SK-N-SH treated with all-trans-retinoic acid at 6 μM for 48 hours (cell line): ENCODE measurements at regions not wholly inside any gene's neighbourhood (a gene's known extent, or its start where the extent isn't known, plus 50 kb on each side); places are given as distances from the start of the nearest gene placed in this dataset.

ENCODE experiments used
- ATAC-seq: fragments of 200-7000 bp; cut with Tn5 transposase; 3 replicates; pipeline ENCODE4 v1.9.1; 2020; ENCODE audit warnings: mild to moderate bottlenecking, moderate library complexity
- ARNTL ChIP-seq: fragments of 450-650 bp; formaldehyde crosslinking; IDR thresholded peaks from 2 replicates; pipeline ENCODE4 v1.5.0; 2020; ENCODE audit warnings: low read depth, mild to moderate bottlenecking, moderate library complexity, borderline replicate concordance
- BACH2 ChIP-seq: fragments of 250-450 bp; sonication (Bioruptor Pico); IDR thresholded peaks from 2 replicates; pipeline ENCODE4 v1.9.0; 2021; ENCODE audit warnings: mild to moderate bottlenecking, borderline replicate concordance
- CREB5 ChIP-seq: fragments of 250-450 bp; sonication (Bioruptor Pico); IDR thresholded peaks from 2 replicates; pipeline ENCODE4 v1.5.1; 2020; ENCODE audit warnings: low read depth, mild to moderate bottlenecking, moderate library complexity
- CSDC2 ChIP-seq: fragments of 250-450 bp; sonication (Bioruptor Pico); IDR thresholded peaks from 2 replicates; pipeline ENCODE4 v1.5.0; 2020; ENCODE audit warnings: mild to moderate bottlenecking, moderate library complexity
- CSRNP3 ChIP-seq: fragments of 250-450 bp; sonication (Bioruptor Pico); IDR thresholded peaks from 2 replicates; pipeline ENCODE4 v1.5.1; 2021; ENCODE audit warnings: mild to moderate bottlenecking, moderate library complexity
- GLIS3 ChIP-seq: fragments of 250-450 bp; sonication (Bioruptor Pico); IDR thresholded peaks from 2 replicates; pipeline ENCODE4 v1.5.0; 2020; ENCODE audit warnings: mild to moderate bottlenecking, moderate library complexity
- ISL1 ChIP-seq: fragments of 250-450 bp; sonication (Bioruptor Pico); IDR thresholded peaks from 2 replicates; pipeline ENCODE4 v2.1.2; 2022; ENCODE audit warnings: mild to moderate bottlenecking, moderate library complexity
- OSR1 ChIP-seq: fragments of 250-450 bp; sonication (Bioruptor Pico); IDR thresholded peaks from 2 replicates; pipeline ENCODE4 v1.8.0; 2022; ENCODE audit warnings: moderate library complexity, mild to moderate bottlenecking, inconsistent platforms
- PATZ1 ChIP-seq: fragments of 250-450 bp; sonication (Bioruptor Pico); IDR thresholded peaks from 2 replicates; pipeline ENCODE4 v1.8.0; 2020; ENCODE audit warnings: mild to moderate bottlenecking, moderate library complexity, borderline replicate concordance
- POU6F1 ChIP-seq: fragments of 250-450 bp; sonication (Bioruptor Pico); IDR thresholded peaks from 2 replicates; pipeline ENCODE4 v1.8.0; 2021; ENCODE audit warnings: low read depth, mild to moderate bottlenecking, moderate library complexity, borderline replicate concordance
- PPARA ChIP-seq: fragments of 250-450 bp; sonication (Bioruptor Pico); IDR thresholded peaks from 2 replicates; pipeline ENCODE4 v1.5.0; 2020; ENCODE audit warnings: mild to moderate bottlenecking, borderline replicate concordance
- SNAI2 ChIP-seq: fragments of 250-450 bp; sonication (Bioruptor Pico); IDR thresholded peaks from 2 replicates; pipeline ENCODE4 v1.5.0; 2020; ENCODE audit warnings: mild to moderate bottlenecking, moderate library complexity
- TCF4 ChIP-seq: fragments of 250-450 bp; sonication (Bioruptor Pico); IDR thresholded peaks from 2 replicates; pipeline ENCODE4 v1.8.0; 2021; ENCODE audit warnings: mild to moderate bottlenecking, moderate library complexity, borderline replicate concordance
- TOX ChIP-seq: fragments of 250-450 bp; sonication (Bioruptor Pico); IDR thresholded peaks from 2 replicates; pipeline ENCODE4 v1.8.0; 2021; ENCODE audit warnings: mild to moderate bottlenecking, moderate library complexity, borderline replicate concordance
- TSHZ2 ChIP-seq: fragments of 250-450 bp; sonication (Bioruptor Pico); IDR thresholded peaks from 2 replicates; pipeline ENCODE4 v1.5.0; 2020; ENCODE audit warnings: mild to moderate bottlenecking, moderate library complexity
- ZC3H10 ChIP-seq: fragments of 250-450 bp; sonication (Bioruptor Pico); IDR thresholded peaks from 2 replicates; pipeline ENCODE4 v1.5.1; 2021; ENCODE audit warnings: mild to moderate bottlenecking, moderate library complexity
- ZFP3 ChIP-seq: fragments of 250-450 bp; sonication (Bioruptor Pico); IDR thresholded peaks from 2 replicates; pipeline ENCODE4 v1.5.0; 2020; ENCODE audit warnings: mild to moderate bottlenecking, moderate library complexity
- ZFP30 ChIP-seq: fragments of 450-650 bp; formaldehyde crosslinking; IDR thresholded peaks from 2 replicates; pipeline ENCODE4 v1.5.0; 2022; ENCODE audit warnings: mild to moderate bottlenecking, moderate library complexity
- ZNF565 ChIP-seq: fragments of 450-650 bp; formaldehyde crosslinking; conservative IDR thresholded peaks from 2 replicates; pipeline ENCODE4 v1.5.0; 2020; ENCODE audit warnings: low read depth, mild to moderate bottlenecking, moderate library complexity
- ZNF70 ChIP-seq: fragments of 450-650 bp; formaldehyde crosslinking; IDR thresholded peaks from 2 replicates; pipeline ENCODE4 v1.5.0; 2020; ENCODE audit warnings: mild to moderate bottlenecking, moderate library complexity

GRCh38 chr11:38562562-38562961, 1964.5 kb upstream of the RAG2 start (continued):
- TF ChIP-seq PPARA = no peak
- no peak for TF ChIP-seq PATZ1
- no peak for TF ChIP-seq ZFP3
- no peak for TF ChIP-seq OSR1
- TF ChIP-seq ISL1 (CRISPR knock-in tag) = no peak
- no peak for TF ChIP-seq ZFP30 (CRISPR knock-in tag)
- TF ChIP-seq ARNTL (CRISPR knock-in tag) = no peak
- TF ChIP-seq SNAI2 (CRISPR knock-in tag) = no peak

- no peak for ATAC-seq
- no peak for TF ChIP-seq PPARA
- no peak for TF ChIP-seq POU6F1 (CRISPR knock-in tag)
- no peak for TF ChIP-seq PATZ1
- no peak for TF ChIP-seq ISL1 (CRISPR knock-in tag)
- TF ChIP-seq CSRNP3 (CRISPR knock-in tag) = no peak
- no peak for TF ChIP-seq ZFP30 (CRISPR knock-in tag)
Observed at GRCh38 chr11:38553148-38553547, 1955.1 kb upstream of the RAG2 start.

- no peak for TF ChIP-seq OSR1
- no peak for TF ChIP-seq ARNTL (CRISPR knock-in tag)
- no peak for TF ChIP-seq ZNF565
- TF ChIP-seq ISL1 (CRISPR knock-in tag) = no peak
- no peak for TF ChIP-seq ZC3H10 (CRISPR knock-in tag)
- TF ChIP-seq CSDC2 (CRISPR knock-in tag) = no peak
- TF ChIP-seq ZNF70 = no peak
- no peak for ATAC-seq
Observed at GRCh38 chr11:38547462-38547861, 1949.4 kb upstream of the RAG2 start.

GRCh38 chr11:38543986-38544385, 1946.0 kb upstream of the RAG2 start:
- ATAC-seq = no peak
- TF ChIP-seq ZFP30 (CRISPR knock-in tag) (no peak), BACH2 (CRISPR knock-in tag) (no peak), CREB5 (CRISPR knock-in tag) (no peak), ARNTL (CRISPR knock-in tag) (no peak), TOX (CRISPR knock-in tag) (no peak), GLIS3 (CRISPR knock-in tag) (no peak), TCF4 (CRISPR knock-in tag) (no peak), ZNF565 (no peak), TSHZ2 (CRISPR knock-in tag) (no peak), ZFP3 (no peak), ISL1 (CRISPR knock-in tag) (no peak), PATZ1 (no peak), ZNF70 (no peak), POU6F1 (CRISPR knock-in tag) (no peak)
